Adipocyte (in vitro differentiated cells): ENCODE measurements at regions not wholly inside any gene's neighbourhood (a gene's known extent, or its start where the extent isn't known, plus 50 kb on each side); places are given as distances from the start of the nearest gene placed in this dataset.
A peak's percentile ranks its signal among the peaks of the same experiment; 100 is the strongest.

ENCODE experiments used
- DNase-seq: peaks from one replicate; pipeline ENCODE4 v3.0.0-alpha.2; 2015; ENCODE audit warnings: low read depth
- H3K27me3 ChIP-seq: replicated peaks from 2 replicates; pipeline ENCODE4 v1.7.0; 2013; ENCODE audit warnings: mild to moderate bottlenecking, low read length, moderate library complexity; ENCODE audit not compliant: control insufficient read depth, insufficient read depth
- H3K36me3 ChIP-seq: 2 replicates; pipeline ENCODE4 v1.7.0; 2013; ENCODE audit warnings: low read length, mild to moderate bottlenecking, moderate library complexity; ENCODE audit not compliant: control insufficient read depth, insufficient read depth, severe bottlenecking
- H3K4me1 ChIP-seq: 2 replicates; pipeline ENCODE4 v1.7.0; 2013; ENCODE audit warnings: mild to moderate bottlenecking, low read length, moderate library complexity; ENCODE audit not compliant: control insufficient read depth, insufficient read depth
- H3K4me3 ChIP-seq: 2 replicates; pipeline ENCODE4 v1.7.0; 2013; ENCODE audit warnings: mild to moderate bottlenecking, low read length, moderate library complexity
- H3K9ac ChIP-seq: 2 replicates; pipeline ENCODE4 v1.7.0; 2013; ENCODE audit warnings: mild to moderate bottlenecking, low read length, moderate library complexity
- H3K9me3 ChIP-seq: 2 replicates; pipeline ENCODE4 v1.7.0; 2013; ENCODE audit warnings: mild to moderate bottlenecking, low read length, moderate library complexity; ENCODE audit not compliant: control insufficient read depth

DNA sequence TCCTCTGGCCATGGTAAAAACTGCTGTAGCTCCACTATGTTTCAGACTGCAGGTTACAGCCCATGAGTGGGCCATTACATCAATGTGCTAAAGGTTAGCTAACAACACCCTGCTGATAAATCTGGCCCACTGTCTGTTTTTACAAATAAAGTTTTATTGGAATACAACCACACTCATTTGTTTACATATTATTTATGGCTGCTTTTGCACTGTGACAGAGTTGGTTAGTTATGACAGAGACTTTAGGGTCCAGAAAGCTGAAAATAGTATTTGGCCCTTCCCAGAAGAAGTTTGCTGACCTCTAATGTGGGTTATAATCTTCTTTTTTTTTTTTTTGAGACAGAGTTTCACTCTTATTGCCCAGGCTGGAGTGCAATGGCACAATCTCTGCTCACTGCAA lies 134.2 kb upstream of the PWP1 start:
- Histone ChIP-seq H3K9me3 (peaks cover 11% of the 10 kb centered on the region), H3K9ac (no peak overlapping the region), H3K36me3 (no peaks in the 10 kb centered on the region), H3K4me1 (no peaks in the 10 kb centered on the region), H3K4me3 (no peak overlapping the region), H3K27me3 (no peaks in the 10 kb centered on the region)
- no peak for DNase-seq

DNA sequence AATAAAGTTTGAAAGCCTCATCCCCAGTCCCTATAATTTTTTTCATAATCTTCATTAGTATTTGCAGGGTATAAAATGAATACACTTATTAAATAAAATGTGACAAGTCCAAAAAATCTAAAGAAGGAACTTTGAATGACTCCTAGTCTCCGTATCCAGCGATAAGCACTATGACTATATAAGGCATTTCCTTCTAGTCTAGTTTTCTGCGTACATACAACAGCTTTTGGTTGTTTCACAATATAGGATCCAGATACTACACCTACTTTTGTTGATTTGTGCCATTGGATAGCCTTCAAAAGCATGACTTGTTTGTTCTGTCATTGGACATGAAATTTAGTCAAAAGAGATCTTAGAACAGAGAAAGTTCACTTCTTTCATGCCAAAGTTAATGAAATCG lies 133.3 kb upstream of the PWP1 start:
- Histone ChIP-seq H3K27me3 (no peaks in the 10 kb centered on the region), H3K9ac (no peak overlapping the region), H3K9me3 (peaks cover 11% of the 10 kb centered on the region), H3K4me3 (no peak overlapping the region), H3K36me3 (no peaks in the 10 kb centered on the region), H3K4me1 (no peaks in the 10 kb centered on the region)
- no peak for DNase-seq

DNA sequence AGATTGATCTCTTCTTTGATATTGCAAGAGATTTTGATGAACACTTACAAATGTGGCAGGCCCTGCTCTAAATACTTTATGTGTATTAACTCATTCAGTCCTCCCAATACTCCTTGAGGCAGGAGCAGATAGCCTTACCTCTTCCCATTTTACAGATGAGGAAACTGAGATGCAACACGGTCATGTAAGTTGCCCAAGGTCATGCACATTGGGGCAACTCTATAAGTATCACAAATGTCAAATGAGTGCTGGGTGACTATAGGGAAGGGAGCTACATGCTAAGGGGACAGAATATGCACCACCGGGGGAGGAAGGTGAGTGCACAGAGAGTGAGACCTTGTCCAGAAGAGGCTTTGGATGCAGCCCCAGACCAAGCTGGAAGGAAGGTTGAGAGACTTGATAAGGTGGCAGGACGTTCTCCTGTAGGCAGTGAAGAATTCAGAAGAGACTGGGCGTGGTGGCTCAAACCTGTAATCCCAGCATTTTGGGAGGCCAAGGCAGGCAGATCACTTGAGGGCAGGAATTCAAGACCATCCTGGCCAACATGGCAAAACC lies 132.3 kb upstream of the PWP1 start:
- DNase-seq, result no peak
- no peaks in the 10 kb centered on the region for H3K27me3 ChIP-seq

DNA sequence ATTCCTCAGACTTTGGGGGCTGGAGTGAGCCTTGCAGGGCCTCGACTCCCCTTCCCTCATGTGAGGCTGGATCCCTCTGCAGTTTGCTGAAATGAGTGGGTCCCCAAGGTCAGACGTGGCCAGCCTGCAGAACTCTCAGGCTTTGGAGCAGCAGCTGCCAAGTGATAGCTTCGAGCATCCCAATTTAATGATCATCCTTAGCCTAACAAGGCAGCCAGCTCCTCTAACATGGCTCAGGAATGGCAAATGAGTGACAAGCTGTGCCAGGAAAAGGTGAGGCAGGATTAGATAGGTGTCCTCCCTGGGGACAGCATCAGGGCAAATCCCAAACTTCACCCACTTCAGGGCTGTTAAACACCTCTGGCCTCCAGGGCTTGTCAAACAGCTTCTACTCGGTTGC lies 130.7 kb upstream of the PWP1 start:
- Histone ChIP-seq H3K27me3 (no peaks in the 10 kb centered on the region), H3K4me3 (no peak overlapping the region), H3K36me3 (no peaks in the 10 kb centered on the region), H3K9ac (no peak overlapping the region), H3K4me1 (no peaks in the 10 kb centered on the region), H3K9me3 (no peaks in the 10 kb centered on the region)
- DNase-seq, result no peak

More for the DNA sequence above, 132.3 kb upstream of the PWP1 start:
- no peaks in the 10 kb centered on the region for H3K4me1 ChIP-seq
- no peak overlapping the region for H3K9ac ChIP-seq
- no peak overlapping the region for H3K4me3 ChIP-seq
- no peaks in the 10 kb centered on the region for H3K36me3 ChIP-seq
- peaks cover 11% of the 10 kb centered on the region for H3K9me3 ChIP-seq

DNA sequence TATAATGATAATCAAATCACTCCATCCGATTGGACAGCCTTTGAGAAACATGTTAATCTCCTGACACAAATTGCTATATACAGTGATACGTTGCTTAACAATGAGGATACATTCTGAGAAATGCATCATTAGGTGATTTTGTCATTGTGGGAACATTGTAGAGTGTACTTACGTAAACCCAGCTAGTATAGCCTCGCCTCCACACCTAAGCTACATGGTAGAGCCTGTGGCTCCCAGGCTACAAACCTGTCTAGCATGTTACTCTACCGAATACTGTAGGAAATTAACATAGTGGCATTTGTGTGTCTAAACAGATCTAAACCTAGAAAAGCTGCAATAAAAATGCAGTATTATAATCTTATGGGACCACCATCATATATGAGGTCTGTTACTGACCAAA lies 128.6 kb upstream of the PWP1 start:
- Histone ChIP-seq H3K36me3 (no peaks in the 10 kb centered on the region), H3K4me3 (no peak overlapping the region), H3K27me3 (no peaks in the 10 kb centered on the region), H3K9me3 (no peaks in the 10 kb centered on the region), H3K9ac (no peak overlapping the region), H3K4me1 (no peaks in the 10 kb centered on the region)
- DNase-seq, result no peak

DNA sequence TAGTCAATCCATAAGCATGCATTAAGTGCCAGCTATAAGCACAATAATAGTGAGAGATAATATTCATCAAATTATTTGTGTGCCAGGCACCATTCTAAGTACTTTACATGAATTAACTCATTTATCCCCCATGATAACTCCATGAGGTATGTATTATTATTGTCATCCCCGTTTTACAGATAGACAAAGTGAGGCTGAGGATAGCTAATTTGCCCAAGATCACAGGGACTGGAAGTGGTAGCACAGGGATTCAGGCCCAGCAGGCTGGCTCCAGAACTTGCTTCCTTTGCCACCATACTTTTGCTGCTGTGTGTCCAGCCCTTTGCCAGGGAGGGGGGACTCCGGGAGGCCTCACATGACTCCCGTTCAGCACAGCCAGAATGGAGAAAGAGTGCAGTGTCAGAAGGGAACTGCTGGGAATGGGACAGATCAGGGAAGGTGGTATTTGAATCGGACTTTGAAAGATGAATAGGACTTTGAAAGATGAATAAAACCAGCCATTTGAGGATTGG lies 128.0 kb upstream of the PWP1 start:
- Histone ChIP-seq H3K4me1 (no peaks in the 10 kb centered on the region), H3K9me3 (no peaks in the 10 kb centered on the region), H3K27me3 (no peaks in the 10 kb centered on the region), H3K36me3 (no peaks in the 10 kb centered on the region), H3K4me3 (no peak overlapping the region), H3K9ac (no peak overlapping the region)
- no peak for DNase-seq

DNA sequence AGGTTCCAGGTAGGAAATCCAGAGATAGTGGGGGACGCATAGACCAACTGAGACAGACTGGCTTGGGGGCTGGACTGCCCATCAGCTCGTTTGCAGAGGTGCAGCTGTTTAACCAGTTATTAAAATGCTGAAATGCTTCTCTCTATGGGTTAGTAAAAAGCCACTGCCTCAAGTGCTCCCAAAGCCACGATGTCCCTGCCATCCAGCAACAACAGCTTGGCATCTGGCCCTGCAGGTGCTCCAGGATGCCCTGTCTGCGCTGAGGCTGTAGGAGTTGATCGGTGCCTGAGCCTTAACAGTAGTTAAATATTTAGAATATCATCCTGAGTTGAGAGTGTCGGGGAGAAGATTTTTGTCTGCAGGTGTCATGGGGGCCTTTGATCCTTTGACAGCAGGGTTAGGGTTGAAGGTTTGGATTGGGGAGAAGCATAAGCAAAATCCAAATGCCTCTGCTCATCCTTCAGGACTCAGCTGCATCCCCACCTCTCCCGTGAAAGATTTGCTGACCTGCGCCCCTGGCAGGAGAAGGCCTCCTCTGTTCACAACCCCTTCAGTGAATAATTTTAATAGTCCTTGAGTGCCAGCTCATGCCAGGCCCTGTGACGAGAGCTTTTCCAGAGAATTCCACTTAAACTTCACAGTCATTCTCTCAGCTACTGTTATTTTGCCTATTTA lies 127.3 kb upstream of the PWP1 start:
- Histone ChIP-seq H3K36me3 (no peaks in the 10 kb centered on the region), H3K9me3 (no peaks in the 10 kb centered on the region), H3K4me3 (no peak overlapping the region), H3K9ac (no peak overlapping the region), H3K4me1 (no peaks in the 10 kb centered on the region), H3K27me3 (no peaks in the 10 kb centered on the region)
- no peak for DNase-seq

DNA sequence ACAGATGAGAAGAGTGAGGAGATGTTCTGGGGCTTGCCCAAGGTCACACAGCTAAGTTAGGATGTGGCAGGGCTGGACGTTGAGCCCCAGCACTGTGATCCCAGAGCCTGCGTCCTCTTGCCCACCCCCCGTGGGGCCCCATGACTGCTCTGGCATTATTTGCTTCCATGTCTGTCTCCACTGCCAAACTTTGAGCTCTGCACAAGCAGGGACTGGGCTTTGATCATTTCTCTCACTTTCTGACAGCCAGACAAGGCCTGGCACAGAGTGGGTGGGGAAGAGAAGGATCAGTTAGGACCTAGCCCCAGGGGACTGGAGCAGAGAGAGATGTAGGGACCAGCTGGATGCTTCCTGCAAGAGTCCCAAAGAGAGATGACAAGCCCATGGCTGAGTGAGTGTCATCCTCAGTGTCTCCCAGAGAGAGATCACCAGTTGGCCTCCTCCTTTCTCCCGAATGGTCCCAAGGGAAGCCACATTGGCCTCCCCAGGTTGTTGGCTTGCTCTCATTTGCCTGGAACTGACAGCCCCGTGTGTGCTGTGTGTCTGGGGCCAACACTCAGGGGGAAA lies 126.7 kb upstream of the PWP1 start:
- no peak overlapping the region for H3K9ac ChIP-seq
- H3K9me3 ChIP-seq, result no peaks in the 10 kb centered on the region
- H3K27me3 ChIP-seq, result no peaks in the 10 kb centered on the region
- H3K36me3 ChIP-seq, result no peaks in the 10 kb centered on the region
- no peak overlapping the region for H3K4me3 ChIP-seq
- DNase-seq, result no peak
- no peaks in the 10 kb centered on the region for H3K4me1 ChIP-seq

DNA sequence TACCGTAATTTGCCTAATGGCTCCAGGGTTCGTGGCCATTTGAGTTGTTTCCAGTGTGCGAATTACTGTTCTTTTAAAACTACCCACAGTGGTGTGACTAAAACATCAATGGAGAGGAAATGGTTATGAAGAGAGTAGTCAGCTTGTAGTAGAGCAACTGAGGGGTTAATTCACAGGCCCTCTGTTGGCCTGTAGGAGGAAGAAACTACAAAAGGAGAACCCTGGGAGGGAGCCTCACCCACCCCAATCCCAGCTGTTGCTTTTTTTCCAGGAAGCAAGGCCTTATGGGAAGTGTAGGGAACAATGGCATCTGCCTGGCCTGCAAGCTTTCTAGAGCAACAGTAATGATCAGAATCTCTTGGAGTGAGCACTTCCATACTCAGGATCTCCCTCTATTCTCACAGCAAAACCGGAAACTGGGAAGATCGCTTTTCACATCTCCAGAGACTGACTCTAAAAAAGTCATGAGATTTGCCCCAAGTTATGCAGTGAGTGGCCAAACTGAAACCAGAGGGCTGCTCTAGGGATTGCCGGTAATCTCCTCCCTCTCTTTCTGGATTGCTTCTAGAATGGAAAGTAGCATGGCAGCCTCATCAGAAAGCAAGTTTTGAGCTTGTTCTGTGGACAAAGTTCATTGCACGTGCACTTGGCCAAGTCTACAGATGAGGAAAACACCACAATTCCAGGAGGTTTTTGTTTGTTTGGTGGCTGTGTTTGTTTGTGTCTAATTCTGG lies 125.3 kb upstream of the PWP1 start:
- no peaks in the 10 kb centered on the region for H3K9me3 ChIP-seq
- no peaks in the 10 kb centered on the region for H3K27me3 ChIP-seq
- H3K36me3 ChIP-seq, result no peaks in the 10 kb centered on the region
- no peak overlapping the region for H3K9ac ChIP-seq
- no peak overlapping the region for H3K4me3 ChIP-seq
- H3K4me1 ChIP-seq, result no peaks in the 10 kb centered on the region
- DNase-seq, result no peak

DNA sequence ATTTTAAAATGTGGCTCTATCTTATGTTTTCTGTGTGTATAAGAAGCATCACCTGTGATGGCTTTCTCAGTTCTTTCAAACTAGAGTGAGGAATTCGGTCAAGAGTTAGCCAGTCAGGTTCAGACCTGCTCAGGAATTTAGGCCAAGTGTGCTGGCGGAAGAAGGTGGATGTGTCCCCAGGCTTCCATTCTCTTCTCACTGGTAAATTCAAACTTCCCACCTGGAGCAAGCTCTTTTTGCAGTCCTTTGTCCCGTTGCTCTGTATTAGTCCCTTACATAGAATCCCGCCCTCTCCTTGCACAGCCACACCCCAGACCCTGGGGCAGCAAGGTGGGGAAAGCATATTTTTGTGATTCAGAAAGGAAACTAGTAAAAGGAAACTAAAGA lies 124.7 kb upstream of the PWP1 start:
- H3K4me1 ChIP-seq, result no peaks in the 10 kb centered on the region
- no peaks in the 10 kb centered on the region for H3K27me3 ChIP-seq
- H3K36me3 ChIP-seq, result no peaks in the 10 kb centered on the region
- no peaks in the 10 kb centered on the region for H3K9me3 ChIP-seq
- no peak for DNase-seq
- no peak overlapping the region for H3K4me3 ChIP-seq
- H3K9ac ChIP-seq, result no peak overlapping the region

DNA sequence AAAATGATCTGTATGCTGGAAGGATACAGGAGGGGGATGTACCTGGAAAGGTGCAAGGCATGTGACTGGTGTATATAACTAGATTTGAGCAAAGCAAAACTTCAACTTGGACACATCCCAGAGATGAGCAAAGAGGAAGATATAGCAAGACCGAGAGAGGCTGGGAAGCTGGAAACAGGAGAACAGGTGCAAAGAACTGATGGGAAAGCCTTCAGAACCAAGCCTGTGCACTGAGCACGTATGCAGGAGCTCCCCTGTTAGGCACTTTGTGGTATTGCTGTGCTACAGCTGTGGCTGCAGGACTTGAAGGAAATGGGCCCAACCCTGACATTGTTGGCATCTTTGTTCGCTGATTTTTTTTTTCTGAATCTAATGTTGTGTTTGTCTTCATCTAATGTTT lies 120.7 kb upstream of the PWP1 start:
- Histone ChIP-seq H3K4me1 (no peaks in the 10 kb centered on the region), H3K9ac (no peak overlapping the region), H3K36me3 (no peaks in the 10 kb centered on the region), H3K4me3 (no peak overlapping the region), H3K27me3 (no peaks in the 10 kb centered on the region), H3K9me3 (no peaks in the 10 kb centered on the region)
- DNase-seq, result peak; percentile 11
